ENCODE measurements at regions not wholly inside any gene's neighbourhood (a gene's known extent, or its start where the extent isn't known, plus 50 kb on each side); places are given as distances from the start of the nearest gene placed in this dataset.

- no peak for ATAC-seq
- no peak for FAIRE-seq
Measured at GRCh38 chr5:33035851-33036527, 324.9 kb downstream of the NPR3 start.

GRCh38 chr5:33037076-33037475, 326.0 kb downstream of the NPR3 start:
- FAIRE-seq: no peak
- intact Hi-C loops (cut with DNase I): no loop called here
- H3K4me3 ChIP-seq: no peak overlapping the region

More at GRCh38 chr5:33035851-33036527, 324.9 kb downstream of the NPR3 start:
- no peak for TF ChIP-seq CTCF (IDR thresholded peaks at IDR 0.05)
- WGBS, 2 donors: 77 to 83% methylated on average over 3 of the region's 3 CpGs
- H3K4me3 ChIP-seq: no peak overlapping the region
- intact Hi-C loops (cut with DNase I): no loop called here
- DNase-seq: no peak
- H3K27ac ChIP-seq: no peak overlapping the region
- no peaks in the 10 kb centered on the region for H3K27me3 ChIP-seq
- H3K36me3 ChIP-seq: no peaks in the 10 kb centered on the region
- no peaks in the 10 kb centered on the region for H3K4me1 ChIP-seq
- H3K9me3 ChIP-seq: no peaks in the 10 kb centered on the region

GRCh38 chr5:33041586-33041985, 330.5 kb downstream of the NPR3 start:
- no peak for TF ChIP-seq CTCF (IDR thresholded peaks at IDR 0.05)
- no peak for FAIRE-seq
- ATAC-seq: no peak
- peak in 1 of 6 donors; percentile 47 for DNase-seq
- Histone ChIP-seq H3K27me3 (no peaks in the 10 kb centered on the region), H3K9me3 (no peaks in the 10 kb centered on the region), H3K4me1 (no peaks in the 10 kb centered on the region), H3K27ac (no peak overlapping the region), H3K4me3 (no peak overlapping the region), H3K36me3 (no peaks in the 10 kb centered on the region)
- WGBS, 2 donors: 61 to 68% methylated on average over 3 of the region's 3 CpGs
- intact Hi-C loops (cut with DNase I): no loop called here

More at GRCh38 chr5:33037076-33037475, 326.0 kb downstream of the NPR3 start:
- Histone ChIP-seq H3K36me3 (no peaks in the 10 kb centered on the region), H3K27ac (no peak overlapping the region), H3K4me1 (no peaks in the 10 kb centered on the region), H3K9me3 (no peaks in the 10 kb centered on the region), H3K27me3 (no peaks in the 10 kb centered on the region)
- no peak for DNase-seq
- TF ChIP-seq CTCF (IDR thresholded peaks at IDR 0.05): no peak
- ATAC-seq: no peak
- WGBS, 2 donors: 65 to 66% methylated on average over 1 of the region's 1 CpG

- no peak for ATAC-seq
- H3K36me3 ChIP-seq: no peaks in the 10 kb centered on the region
- H3K27me3 ChIP-seq: no peaks in the 10 kb centered on the region
- no peak for DNase-seq
- no peaks in the 10 kb centered on the region for H3K4me1 ChIP-seq
- H3K27ac ChIP-seq: no peak overlapping the region
- no peaks in the 10 kb centered on the region for H3K9me3 ChIP-seq
- no peak overlapping the region for H3K4me3 ChIP-seq
- TF ChIP-seq CTCF (IDR thresholded peaks at IDR 0.05): no peak
- FAIRE-seq: no peak
- 54 to 67% methylated on average over 1 of the region's 1 CpG for WGBS, 2 donors
- intact Hi-C loops (cut with DNase I): no loop called here
Measured at GRCh38 chr5:33043343-33043997, 332.3 kb downstream of the NPR3 start.

GRCh38 chr5:33046091-33046490, 335.0 kb downstream of the NPR3 start:
- no peak for ATAC-seq
- no peaks in the 10 kb centered on the region for H3K27me3 ChIP-seq
- H3K9me3 ChIP-seq: no peaks in the 10 kb centered on the region
- no peak for TF ChIP-seq CTCF (IDR thresholded peaks at IDR 0.05)
- WGBS, 2 donors: 35 to 53% methylated on average over 2 of the region's 2 CpGs
- no peak overlapping the region for H3K27ac ChIP-seq
- DNase-seq: no peak
- FAIRE-seq: no peak
- H3K36me3 ChIP-seq: no peaks in the 10 kb centered on the region
- intact Hi-C loops (cut with DNase I): no loop called here
- no peaks in the 10 kb centered on the region for H3K4me1 ChIP-seq
- H3K4me3 ChIP-seq: no peak overlapping the region
